ENCODE measurements at regions not wholly inside any gene's neighbourhood (a gene's known extent, or its start where the extent isn't known, plus 50 kb on each side); places are given as distances from the start of the nearest gene placed in this dataset.

- TF ChIP-seq EZH2 (IDR thresholded peaks at IDR 0.05; ENCODE audit: insufficient read depth, poor library complexity, severe bottlenecking) (no peak), EZH2phosphoT487 (IDR thresholded peaks at IDR 0.05; ENCODE audit: insufficient read depth, low read depth) (no peak)
These were observed 951.9 kb downstream of the TSN start for GRCh38 chr2:122707224-122707824.
